ENCODE measurements at regions not wholly inside any gene's neighbourhood (a gene's known extent, or its start where the extent isn't known, plus 50 kb on each side); places are given as distances from the start of the nearest gene placed in this dataset.

- TF ChIP-seq SPI1 (IDR thresholded peaks at IDR 0.05; ENCODE audit: borderline replicate concordance, low read depth) (no peak), GABPA (IDR thresholded peaks at IDR 0.05; ENCODE audit: low read depth) (no peak), POLR2AphosphoS5 (IDR thresholded peaks at IDR 0.05; ENCODE audit: low read depth) (no peak)
- TF ChIP-seq, protein P1, sequence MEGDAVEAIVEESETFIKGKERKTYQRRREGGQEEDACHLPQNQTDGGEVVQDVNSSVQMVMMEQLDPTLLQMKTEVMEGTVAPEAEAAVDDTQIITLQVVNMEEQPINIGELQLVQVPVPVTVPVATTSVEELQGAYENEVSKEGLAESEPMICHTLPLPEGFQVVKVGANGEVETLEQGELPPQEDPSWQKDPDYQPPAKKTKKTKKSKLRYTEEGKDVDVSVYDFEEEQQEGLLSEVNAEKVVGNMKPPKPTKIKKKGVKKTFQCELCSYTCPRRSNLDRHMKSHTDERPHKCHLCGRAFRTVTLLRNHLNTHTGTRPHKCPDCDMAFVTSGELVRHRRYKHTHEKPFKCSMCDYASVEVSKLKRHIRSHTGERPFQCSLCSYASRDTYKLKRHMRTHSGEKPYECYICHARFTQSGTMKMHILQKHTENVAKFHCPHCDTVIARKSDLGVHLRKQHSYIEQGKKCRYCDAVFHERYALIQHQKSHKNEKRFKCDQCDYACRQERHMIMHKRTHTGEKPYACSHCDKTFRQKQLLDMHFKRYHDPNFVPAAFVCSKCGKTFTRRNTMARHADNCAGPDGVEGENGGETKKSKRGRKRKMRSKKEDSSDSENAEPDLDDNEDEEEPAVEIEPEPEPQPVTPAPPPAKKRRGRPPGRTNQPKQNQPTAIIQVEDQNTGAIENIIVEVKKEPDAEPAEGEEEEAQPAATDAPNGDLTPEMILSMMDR (IDR thresholded peaks at IDR 0.05; ENCODE audit: insufficient read depth, low read length): no peak
These were observed 625.7 kb upstream of the PTCHD4 start for GRCh38 chr6:48736501-48737206.
